Smooth muscle cell (in vitro differentiated cells): ENCODE measurements at regions not wholly inside any gene's neighbourhood (a gene's known extent, or its start where the extent isn't known, plus 50 kb on each side); places are given as distances from the start of the nearest gene placed in this dataset.

Experiments
- DNase-seq: peaks from one replicate; lab custom pipeline; 2025; ENCODE audit not compliant: unreplicated experiment; lab: John Stamatoyannopoulos, UW
- H2AFZ ChIP-seq: fragments of 200-600 bp; sonication (generic); 2 replicates; pipeline ENCODE4 v1.6.0; 2016; ENCODE audit warnings: antibody characterized with exemption, low read depth, mild to moderate bottlenecking
- H3F3A ChIP-seq: fragments of 200-600 bp; sonication (generic); 2 replicates; pipeline ENCODE4 v1.6.0; 2017; ENCODE audit warnings: antibody characterized with exemption, low read depth
- H3K27ac ChIP-seq: fragments of 200-600 bp; sonication (generic); 2 replicates; pipeline ENCODE4 v1.5.1; 2016; ENCODE audit warnings: low read depth, mild to moderate bottlenecking
- H3K27me3 ChIP-seq: fragments of 200-600 bp; sonication (generic); 2 replicates; pipeline ENCODE4 v1.6.1; 2016; ENCODE audit warnings: low read depth, mild to moderate bottlenecking
- H3K36me3 ChIP-seq: fragments of 200-600 bp; sonication (generic); 2 replicates; pipeline ENCODE4 v1.5.1; 2016; ENCODE audit warnings: low read depth
- H3K4me1 ChIP-seq: fragments of 200-600 bp; sonication (generic); 2 replicates; pipeline ENCODE4 v1.5.1; 2016; ENCODE audit warnings: low read depth
- H3K4me2 ChIP-seq: fragments of 200-600 bp; sonication (generic); 2 replicates; pipeline ENCODE4 v1.6.0; 2016; ENCODE audit warnings: mild to moderate bottlenecking
- H3K4me3 ChIP-seq: fragments of 200-600 bp; sonication (generic); 2 replicates; pipeline ENCODE4 v1.5.1; 2016; ENCODE audit warnings: mild to moderate bottlenecking
- H3K79me2 ChIP-seq: fragments of 200-600 bp; sonication (generic); 2 replicates; pipeline ENCODE4 v1.6.0; 2016; ENCODE audit warnings: low read depth, mild to moderate bottlenecking
- H3K9ac ChIP-seq: fragments of 200-600 bp; sonication (generic); 2 replicates; pipeline ENCODE4 v1.6.0; 2016; ENCODE audit warnings: low read depth
- H3K9me3 ChIP-seq: fragments of 200-600 bp; sonication (generic); replicated peaks from 2 replicates; pipeline ENCODE4 v1.5.1; 2016; ENCODE audit warnings: low read depth
- H4K20me1 ChIP-seq: fragments of 200-600 bp; sonication (generic); 2 replicates; pipeline ENCODE4 v1.6.0; 2016; ENCODE audit warnings: low read depth
- WGBS: methylation state at CpG from one replicate; pipeline ENCODE4 v1.1.7; 2016; ENCODE audit warnings: low lambda C conversion rate; 5-methylcytosine and 5-hydroxymethylcytosine counted together
- TF ChIP-seq, protein P1 (sequence below): fragments of 200-600 bp; sonication (generic); IDR thresholded peaks from 2 replicates; pipeline ENCODE4 v1.5.1; 2017; ENCODE audit warnings: borderline replicate concordance, mild to moderate bottlenecking, antibody characterized with exemption; ENCODE audit not compliant: insufficient read depth, poor library complexity, severe bottlenecking

DNA sequence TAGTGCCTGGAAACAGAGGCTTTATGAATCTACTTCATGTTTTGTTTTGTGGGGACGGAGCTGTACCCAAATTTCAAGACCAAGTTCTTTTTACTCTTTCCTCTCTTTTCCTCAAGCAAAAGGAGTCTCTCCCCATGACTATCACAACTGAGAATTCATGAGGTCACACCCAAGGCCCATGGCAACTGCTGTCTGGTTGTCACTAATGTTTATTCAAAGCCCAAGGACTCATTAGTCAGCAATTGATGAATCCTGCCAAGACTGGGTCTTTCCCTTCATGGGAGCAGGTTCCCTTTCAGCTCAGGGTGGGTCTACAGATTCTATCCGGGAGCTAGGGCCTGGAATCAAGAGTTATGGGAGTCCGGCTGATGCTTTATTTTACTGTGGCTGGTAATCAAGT, 441.5 kb upstream of the PCDH20 start:
- no peaks in the 10 kb centered on the region for H3F3A ChIP-seq
- H3K27me3 ChIP-seq: no peaks in the 10 kb centered on the region
- no peaks in the 10 kb centered on the region for H3K79me2 ChIP-seq
- TF ChIP-seq, protein P1, sequence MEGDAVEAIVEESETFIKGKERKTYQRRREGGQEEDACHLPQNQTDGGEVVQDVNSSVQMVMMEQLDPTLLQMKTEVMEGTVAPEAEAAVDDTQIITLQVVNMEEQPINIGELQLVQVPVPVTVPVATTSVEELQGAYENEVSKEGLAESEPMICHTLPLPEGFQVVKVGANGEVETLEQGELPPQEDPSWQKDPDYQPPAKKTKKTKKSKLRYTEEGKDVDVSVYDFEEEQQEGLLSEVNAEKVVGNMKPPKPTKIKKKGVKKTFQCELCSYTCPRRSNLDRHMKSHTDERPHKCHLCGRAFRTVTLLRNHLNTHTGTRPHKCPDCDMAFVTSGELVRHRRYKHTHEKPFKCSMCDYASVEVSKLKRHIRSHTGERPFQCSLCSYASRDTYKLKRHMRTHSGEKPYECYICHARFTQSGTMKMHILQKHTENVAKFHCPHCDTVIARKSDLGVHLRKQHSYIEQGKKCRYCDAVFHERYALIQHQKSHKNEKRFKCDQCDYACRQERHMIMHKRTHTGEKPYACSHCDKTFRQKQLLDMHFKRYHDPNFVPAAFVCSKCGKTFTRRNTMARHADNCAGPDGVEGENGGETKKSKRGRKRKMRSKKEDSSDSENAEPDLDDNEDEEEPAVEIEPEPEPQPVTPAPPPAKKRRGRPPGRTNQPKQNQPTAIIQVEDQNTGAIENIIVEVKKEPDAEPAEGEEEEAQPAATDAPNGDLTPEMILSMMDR: no peak
- no peaks in the 10 kb centered on the region for H4K20me1 ChIP-seq
- no peaks in the 10 kb centered on the region for H3K9me3 ChIP-seq
- H3K4me3 ChIP-seq: no peak overlapping the region
- no peak overlapping the region for H3K27ac ChIP-seq
- H3K4me1 ChIP-seq: no peaks in the 10 kb centered on the region
- no peaks in the 10 kb centered on the region for H3K36me3 ChIP-seq
- no peak overlapping the region for H3K9ac ChIP-seq
- DNase-seq: no peak
- no peak overlapping the region for H2AFZ ChIP-seq
- 77% methylated on average over 3 of the region's 3 CpGs for WGBS
- no peak overlapping the region for H3K4me2 ChIP-seq

DNA sequence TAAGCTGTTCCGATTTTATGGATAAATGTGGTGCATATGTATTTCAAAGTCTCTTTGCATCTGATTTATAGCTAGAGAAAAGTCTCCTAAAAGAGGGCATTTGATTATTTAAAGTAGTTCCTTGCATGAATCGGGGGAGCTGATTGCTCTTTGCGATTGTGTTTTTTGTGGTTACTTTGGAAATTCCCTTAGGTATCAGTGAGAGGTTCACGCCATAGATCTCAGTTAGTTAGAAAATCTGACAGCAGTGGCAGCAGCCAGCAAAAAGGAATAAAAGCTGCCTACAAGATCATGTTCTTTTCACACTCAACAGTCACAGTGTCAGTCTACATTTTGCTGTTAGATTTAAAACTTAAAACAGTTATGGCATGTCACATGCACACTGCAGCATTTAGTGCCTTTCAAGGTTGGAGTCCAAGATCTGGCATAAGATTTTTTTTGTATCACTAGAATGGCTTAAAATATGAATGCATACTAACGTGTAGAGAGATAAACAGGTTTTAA, 436.5 kb upstream of the PCDH20 start:
- H3K27me3 ChIP-seq: no peaks in the 10 kb centered on the region
- H3K36me3 ChIP-seq: no peaks in the 10 kb centered on the region
- 81% methylated on average over 5 of the region's 5 CpGs for WGBS
- H3K9me3 ChIP-seq: no peaks in the 10 kb centered on the region
- H3K79me2 ChIP-seq: no peaks in the 10 kb centered on the region
- no peak overlapping the region for H3K9ac ChIP-seq
- TF ChIP-seq, protein P1: no peak
- H3K4me2 ChIP-seq: no peak overlapping the region
- DNase-seq: no peak
- H3K27ac ChIP-seq: no peak overlapping the region
- no peaks in the 10 kb centered on the region for H3K4me1 ChIP-seq
- H3K4me3 ChIP-seq: no peak overlapping the region
- H4K20me1 ChIP-seq: no peaks in the 10 kb centered on the region
- no peak overlapping the region for H2AFZ ChIP-seq
- H3F3A ChIP-seq: no peaks in the 10 kb centered on the region

DNA sequence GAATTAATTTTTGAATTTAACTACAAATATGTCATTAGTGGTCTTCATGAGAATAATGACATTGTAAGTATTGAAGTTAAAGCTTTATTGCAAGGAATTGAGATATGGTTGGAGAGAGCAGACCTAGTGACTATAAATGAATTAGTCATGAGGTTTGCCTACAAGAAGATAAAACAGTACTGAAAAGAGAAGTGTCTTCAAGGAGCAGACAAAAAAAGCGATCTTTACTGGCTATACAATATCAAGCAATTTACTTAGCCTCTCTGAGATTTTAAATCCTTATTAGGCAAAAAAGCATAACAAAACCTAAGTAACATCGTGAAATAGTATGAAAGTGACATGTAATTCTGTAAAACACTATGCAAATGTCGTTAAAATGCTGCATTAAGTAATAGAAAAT, 435.1 kb upstream of the PCDH20 start:
- H3K27me3 ChIP-seq: no peaks in the 10 kb centered on the region
- no peaks in the 10 kb centered on the region for H3F3A ChIP-seq
- H3K4me2 ChIP-seq: no peak overlapping the region
- 84% methylated on average over 3 of the region's 3 CpGs for WGBS
- no peak overlapping the region for H3K27ac ChIP-seq
- H3K79me2 ChIP-seq: no peaks in the 10 kb centered on the region
- TF ChIP-seq, protein P1: no peak
- no peaks in the 10 kb centered on the region for H3K36me3 ChIP-seq
- H2AFZ ChIP-seq: no peak overlapping the region
- no peak overlapping the region for H3K9ac ChIP-seq
- no peaks in the 10 kb centered on the region for H3K4me1 ChIP-seq
- no peak overlapping the region for H3K4me3 ChIP-seq
- DNase-seq: no peak
- no peaks in the 10 kb centered on the region for H3K9me3 ChIP-seq
- H4K20me1 ChIP-seq: no peaks in the 10 kb centered on the region

DNA sequence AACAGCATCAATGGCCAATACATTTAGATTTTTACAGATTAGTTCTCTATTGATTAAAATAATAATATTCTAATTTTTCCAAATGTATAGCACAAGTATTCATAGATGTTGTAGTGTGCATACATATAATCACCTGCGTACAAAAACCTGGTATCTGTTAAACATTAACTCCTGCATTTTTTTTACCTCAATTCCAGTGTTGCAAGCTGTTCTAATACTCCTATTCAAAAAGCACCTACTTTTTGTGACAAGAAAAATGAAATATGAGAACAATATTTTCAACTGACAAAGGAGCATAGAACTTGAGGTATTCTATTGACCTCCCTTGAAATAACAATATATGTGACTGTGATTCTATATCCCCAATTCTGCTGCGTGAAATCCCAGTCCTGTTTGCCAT, 422.9 kb upstream of the PCDH20 start:
- no peaks in the 10 kb centered on the region for H3K27me3 ChIP-seq
- 90% methylated on average over 2 of the region's 2 CpGs for WGBS
- no peak overlapping the region for H3K9ac ChIP-seq
- TF ChIP-seq, protein P1: no peak
- no peak overlapping the region for H2AFZ ChIP-seq
- no peaks in the 10 kb centered on the region for H3K9me3 ChIP-seq
- no peaks in the 10 kb centered on the region for H3K36me3 ChIP-seq
- no peak for DNase-seq
- H3K4me1 ChIP-seq: no peaks in the 10 kb centered on the region
- H3K4me2 ChIP-seq: no peak overlapping the region
- no peak overlapping the region for H3K27ac ChIP-seq
- H4K20me1 ChIP-seq: no peaks in the 10 kb centered on the region
- H3K4me3 ChIP-seq: no peak overlapping the region
- no peaks in the 10 kb centered on the region for H3F3A ChIP-seq
- no peaks in the 10 kb centered on the region for H3K79me2 ChIP-seq
